GM19328 (cell line): ENCODE measurements at regions not wholly inside any gene's neighbourhood (a gene's known extent, or its start where the extent isn't known, plus 50 kb on each side); places are given as distances from the start of the nearest gene placed in this dataset.

Experiments used
- ATAC-seq: cut with Tn5 transposase; IDR thresholded peaks from one replicate; pipeline ENCODE4 v1.9.1; 2021; ENCODE audit warnings: mild to moderate bottlenecking, moderate library complexity; ENCODE audit not compliant: unreplicated experiment

- ATAC-seq, result no peak
Observed at GRCh38 chr2:236847023-236847422, 238.7 kb upstream of the COPS8 start.

GRCh38 chr2:236847538-236848263 is 238.0 kb upstream of the COPS8 start:
- no peak for ATAC-seq

GRCh38 chr2:236848501-236848900 is 237.2 kb upstream of the COPS8 start:
- ATAC-seq, result no peak

- ATAC-seq, result no peak
Observed at GRCh38 chr2:236849508-236849907, 236.2 kb upstream of the COPS8 start.

- ATAC-seq, result no peak
Observed at GRCh38 chr2:236849940-236850339, 235.7 kb upstream of the COPS8 start.

GRCh38 chr2:236851187-236851586 is 234.5 kb upstream of the COPS8 start:
- ATAC-seq, result no peak

GRCh38 chr2:236852100-236852976 is 233.4 kb upstream of the COPS8 start:
- no peak for ATAC-seq

GRCh38 chr2:236852977-236853374 is 232.7 kb upstream of the COPS8 start:
- ATAC-seq, result no peak

- ATAC-seq, result no peak
Observed at GRCh38 chr2:236853585-236854051, 232.1 kb upstream of the COPS8 start.

GRCh38 chr2:236855176-236855865 is 230.4 kb upstream of the COPS8 start:
- ATAC-seq, result no peak

- ATAC-seq, result no peak
Observed at GRCh38 chr2:236855866-236856847, 229.5 kb upstream of the COPS8 start.

GRCh38 chr2:236856848-236857235 is 228.8 kb upstream of the COPS8 start:
- no peak for ATAC-seq

- no peak for ATAC-seq
Observed at GRCh38 chr2:236857246-236857645, 228.4 kb upstream of the COPS8 start.

GRCh38 chr2:236857781-236858180 is 227.9 kb upstream of the COPS8 start:
- ATAC-seq, result no peak

GRCh38 chr2:236858661-236859060 is 227.0 kb upstream of the COPS8 start:
- ATAC-seq, result no peak

GRCh38 chr2:236859908-236860307 is 225.8 kb upstream of the COPS8 start:
- no peak for ATAC-seq

GRCh38 chr2:236861196-236861875 is 224.4 kb upstream of the COPS8 start:
- no peak for ATAC-seq

- ATAC-seq, result no peak
Observed at GRCh38 chr2:236861944-236862343, 223.7 kb upstream of the COPS8 start.

GRCh38 chr2:236862526-236862925 is 223.2 kb upstream of the COPS8 start:
- ATAC-seq, result no peak
